ENCODE measurements at regions not wholly inside any gene's neighbourhood (a gene's known extent, or its start where the extent isn't known, plus 50 kb on each side); places are given as distances from the start of the nearest gene placed in this dataset.
"Not testable (repeated sequence)": the region's sequence is repeated elsewhere in the genome, so short reads cannot be mapped to it uniquely, and the experiment has no call there.

DNA sequence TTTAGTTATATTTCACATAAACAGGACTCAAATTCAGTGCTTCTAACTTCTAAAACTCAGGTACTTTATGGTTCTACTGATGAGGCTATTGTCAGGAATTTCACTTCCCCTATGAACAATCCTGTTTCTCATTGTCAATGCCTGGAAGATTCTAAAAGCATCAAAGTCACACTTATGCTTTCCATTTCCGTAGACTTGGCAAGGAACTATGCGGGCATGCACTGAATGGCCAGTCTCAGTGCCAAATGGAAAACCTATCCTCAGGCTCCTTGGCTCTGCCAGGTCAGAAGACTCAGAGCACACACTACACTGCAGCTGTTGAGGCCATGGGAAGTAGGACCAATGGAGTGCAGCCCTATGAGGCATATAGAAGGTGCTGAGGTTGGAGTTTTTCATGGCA lies 97.0 kb upstream of the PTPN13 start:
- FAIRE-seq (no peak), DNase-seq (ENCODE audit: insufficient read length, low spot score) (no peak)
- TF ChIP-seq SPI1 (IDR thresholded peaks at IDR 0.05; ENCODE audit: low read depth, low read length), result peak; percentile 66
- no peak for TF ChIP-seq PAX5 (IDR thresholded peaks at IDR 0.05; ENCODE audit: insufficient read depth, low read length, severe bottlenecking)
- TF ChIP-seq POLR2A (IDR thresholded peaks at IDR 0.05; ENCODE audit: low read depth, low read length), result no peak
- no peak for TF ChIP-seq TAF1 (IDR thresholded peaks at IDR 0.05; ENCODE audit: low read depth, low read length)
- no peak for TF ChIP-seq POU2F2 (IDR thresholded peaks at IDR 0.05; ENCODE audit: low read depth, low read length)
- no peak for TF ChIP-seq POLR2AphosphoS5 (IDR thresholded peaks at IDR 0.05; ENCODE audit: low read depth, low read length)

DNA sequence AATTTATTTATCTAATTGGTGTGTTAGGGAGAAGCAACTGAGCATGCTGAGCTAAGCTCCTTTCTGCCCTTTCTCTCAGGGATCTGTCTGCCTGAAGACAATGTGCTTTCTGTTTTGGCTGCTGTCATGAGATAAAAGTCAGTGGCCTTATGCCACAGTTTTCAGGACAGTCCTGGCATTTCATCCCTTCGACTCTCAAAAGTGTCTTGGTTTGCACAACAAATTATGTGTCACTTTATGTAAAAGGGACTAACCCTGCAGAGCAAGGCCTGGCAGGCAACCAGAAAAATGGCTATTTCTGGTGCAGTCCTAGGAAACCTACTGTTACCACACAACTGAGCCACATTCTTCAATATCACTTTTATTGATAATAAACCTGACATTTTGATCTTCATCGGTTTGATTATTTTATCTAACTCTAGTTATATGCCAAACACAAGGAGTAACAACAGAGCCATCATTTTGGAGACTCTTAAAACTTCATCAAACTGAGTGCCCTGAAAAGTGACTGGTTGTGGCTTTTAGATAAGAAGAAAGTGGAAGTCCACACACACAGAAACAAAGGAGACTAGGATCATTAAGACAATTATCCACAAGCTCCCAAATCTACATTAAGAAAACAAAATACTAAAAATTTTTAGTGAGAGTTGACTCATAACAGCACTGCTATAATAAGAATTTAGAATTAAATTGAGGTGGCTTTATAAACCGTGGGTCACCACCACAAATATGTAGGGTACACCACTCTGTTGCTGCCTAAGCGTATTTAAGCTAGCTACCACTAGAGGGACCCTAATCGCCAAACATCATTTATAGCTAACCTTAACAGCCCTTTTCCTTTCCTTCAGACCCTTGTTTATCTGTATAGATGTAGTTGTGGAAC lies 95.9 kb upstream of the PTPN13 start:
- FAIRE-seq, result peak; percentile 90
- TF ChIP-seq SPI1 (IDR thresholded peaks at IDR 0.05; ENCODE audit: low read depth, low read length) (no peak), PAX5 (IDR thresholded peaks at IDR 0.05; ENCODE audit: insufficient read depth, low read length, severe bottlenecking) (no peak), POLR2AphosphoS5 (IDR thresholded peaks at IDR 0.05; ENCODE audit: low read depth, low read length) (no peak), POLR2A (IDR thresholded peaks at IDR 0.05; ENCODE audit: low read depth, low read length) (no peak), TAF1 (IDR thresholded peaks at IDR 0.05; ENCODE audit: low read depth, low read length) (no peak), POU2F2 (IDR thresholded peaks at IDR 0.05; ENCODE audit: low read depth, low read length) (no peak)
- no peak for DNase-seq (ENCODE audit: insufficient read length, low spot score)

DNA sequence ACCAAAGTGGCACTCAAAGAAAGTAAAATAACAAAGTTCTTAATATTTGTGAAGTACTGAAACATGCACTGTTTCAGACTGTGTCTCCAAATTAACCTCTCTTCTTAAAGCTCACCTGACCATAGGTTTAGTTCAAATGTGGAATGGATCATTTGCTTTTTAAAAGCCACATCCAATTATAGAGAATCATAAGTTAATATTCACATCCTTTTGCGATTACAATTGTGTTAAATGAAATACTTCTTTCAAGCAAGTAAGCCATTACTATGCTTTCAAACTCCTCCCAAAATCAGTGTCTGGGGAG lies 95.3 kb upstream of the PTPN13 start:
- DNase-seq (ENCODE audit: insufficient read length, low spot score), result no peak
- no peak for FAIRE-seq
- TF ChIP-seq TAF1 (IDR thresholded peaks at IDR 0.05; ENCODE audit: low read depth, low read length), result no peak
- TF ChIP-seq POU2F2 (IDR thresholded peaks at IDR 0.05; ENCODE audit: low read depth, low read length), result no peak
- no peak for TF ChIP-seq POLR2AphosphoS5 (IDR thresholded peaks at IDR 0.05; ENCODE audit: low read depth, low read length)
- TF ChIP-seq SPI1 (IDR thresholded peaks at IDR 0.05; ENCODE audit: low read depth, low read length), result no peak
- no peak for TF ChIP-seq POLR2A (IDR thresholded peaks at IDR 0.05; ENCODE audit: low read depth, low read length)
- TF ChIP-seq PAX5 (IDR thresholded peaks at IDR 0.05; ENCODE audit: insufficient read depth, low read length, severe bottlenecking), result no peak

DNA sequence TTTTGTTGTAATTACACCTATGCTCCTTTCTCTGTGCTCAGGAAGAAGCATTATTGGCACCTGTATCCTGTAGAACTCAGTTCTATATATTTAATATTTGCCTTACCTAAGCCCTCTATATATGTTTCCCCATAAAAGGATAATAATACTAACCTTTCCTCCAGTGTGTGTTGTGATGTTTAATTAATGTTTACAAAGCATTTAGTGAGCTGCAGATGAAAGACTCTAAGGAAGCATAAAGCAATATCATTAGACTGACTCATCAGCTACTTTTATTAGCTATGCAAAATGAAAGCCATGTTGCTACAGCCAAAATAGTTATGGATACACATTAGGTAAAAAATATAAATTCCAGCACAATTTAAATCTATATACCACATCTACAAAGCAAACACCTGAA lies 93.6 kb upstream of the PTPN13 start:
- DNase-seq (ENCODE audit: insufficient read length, low spot score), result no peak
- no peak for TF ChIP-seq TAF1 (IDR thresholded peaks at IDR 0.05; ENCODE audit: low read depth, low read length)
- TF ChIP-seq PAX5 (IDR thresholded peaks at IDR 0.05; ENCODE audit: insufficient read depth, low read length, severe bottlenecking), result no peak
- TF ChIP-seq POU2F2 (IDR thresholded peaks at IDR 0.05; ENCODE audit: low read depth, low read length), result no peak
- no peak for TF ChIP-seq POLR2AphosphoS5 (IDR thresholded peaks at IDR 0.05; ENCODE audit: low read depth, low read length)
- no peak for TF ChIP-seq SPI1 (IDR thresholded peaks at IDR 0.05; ENCODE audit: low read depth, low read length)
- no peak for TF ChIP-seq POLR2A (IDR thresholded peaks at IDR 0.05; ENCODE audit: low read depth, low read length)
- FAIRE-seq, result no peak

DNA sequence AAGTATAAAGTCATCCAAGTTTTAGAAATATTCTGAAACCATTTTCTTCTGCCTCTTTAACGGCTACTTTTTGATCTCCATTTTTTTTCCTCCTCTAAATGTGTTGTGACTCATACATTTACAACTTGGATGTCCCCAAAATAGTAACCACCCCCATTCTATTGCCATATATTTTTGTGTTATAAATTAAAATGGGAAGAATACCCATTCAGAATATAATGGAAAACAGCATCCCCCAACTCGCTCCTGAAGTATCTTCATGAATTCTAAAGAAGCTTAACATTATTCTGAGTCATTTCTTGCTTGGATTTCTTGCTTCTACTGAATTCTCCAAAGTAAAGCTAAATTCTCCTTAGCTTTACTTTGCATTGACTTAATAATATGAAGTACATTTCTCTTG lies 92.0 kb upstream of the PTPN13 start:
- DNase-seq (ENCODE audit: insufficient read length, low spot score) (no peak), FAIRE-seq (no peak)
- no peak for TF ChIP-seq PAX5 (IDR thresholded peaks at IDR 0.05; ENCODE audit: insufficient read depth, low read length, severe bottlenecking)
- no peak for TF ChIP-seq POLR2AphosphoS5 (IDR thresholded peaks at IDR 0.05; ENCODE audit: low read depth, low read length)
- TF ChIP-seq TAF1 (IDR thresholded peaks at IDR 0.05; ENCODE audit: low read depth, low read length), result no peak
- no peak for TF ChIP-seq SPI1 (IDR thresholded peaks at IDR 0.05; ENCODE audit: low read depth, low read length)
- no peak for TF ChIP-seq POU2F2 (IDR thresholded peaks at IDR 0.05; ENCODE audit: low read depth, low read length)
- TF ChIP-seq POLR2A (IDR thresholded peaks at IDR 0.05; ENCODE audit: low read depth, low read length), result no peak

DNA sequence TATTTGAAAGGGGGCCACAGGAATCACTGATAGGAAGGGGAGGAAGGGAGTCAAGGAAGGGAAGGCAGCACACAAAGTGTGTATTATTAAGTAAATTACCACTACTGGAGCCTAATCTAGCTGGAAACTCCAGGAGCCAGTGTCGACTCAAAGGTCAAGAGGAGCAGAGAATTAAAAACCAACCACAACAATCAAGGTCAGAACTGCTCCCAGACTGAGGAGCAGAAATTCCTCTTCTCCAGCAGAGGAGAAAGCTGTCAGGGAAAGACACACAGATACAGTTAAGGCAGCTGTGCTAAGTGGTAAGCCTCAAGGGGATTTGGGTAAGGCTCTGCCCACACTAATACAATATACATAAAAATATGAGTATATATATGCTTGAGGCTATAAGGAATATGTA lies 87.5 kb upstream of the PTPN13 start:
- TF ChIP-seq TAF1 (IDR thresholded peaks at IDR 0.05; ENCODE audit: low read depth, low read length), result no peak
- no peak for TF ChIP-seq POLR2AphosphoS5 (IDR thresholded peaks at IDR 0.05; ENCODE audit: low read depth, low read length)
- no peak for TF ChIP-seq PAX5 (IDR thresholded peaks at IDR 0.05; ENCODE audit: insufficient read depth, low read length, severe bottlenecking)
- TF ChIP-seq POU2F2 (IDR thresholded peaks at IDR 0.05; ENCODE audit: low read depth, low read length), result no peak
- no peak for TF ChIP-seq SPI1 (IDR thresholded peaks at IDR 0.05; ENCODE audit: low read depth, low read length)
- TF ChIP-seq POLR2A (IDR thresholded peaks at IDR 0.05; ENCODE audit: low read depth, low read length), result no peak
- no peak for FAIRE-seq
- no peak for DNase-seq (ENCODE audit: insufficient read length, low spot score)

DNA sequence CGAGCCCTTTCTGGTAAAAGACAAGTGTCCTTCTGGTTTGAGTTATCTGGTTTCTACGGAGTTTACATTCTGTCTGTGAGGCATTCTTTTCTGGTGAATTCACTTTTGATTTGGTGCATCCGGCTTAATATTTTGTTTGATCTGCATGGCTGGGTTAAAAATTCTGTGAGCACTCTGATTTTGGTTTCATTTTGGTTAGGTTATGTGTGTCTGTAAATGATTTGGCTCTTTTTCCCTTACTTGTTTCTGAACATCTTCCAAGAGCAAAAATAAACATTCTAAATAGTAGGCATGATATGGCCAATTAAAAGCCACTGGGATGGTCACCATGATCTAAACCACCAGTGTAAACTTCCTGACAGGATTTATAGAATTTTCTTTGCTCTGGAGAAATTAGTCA lies 85.7 kb upstream of the PTPN13 start:
- TF ChIP-seq PAX5 (IDR thresholded peaks at IDR 0.05; ENCODE audit: insufficient read depth, low read length, severe bottlenecking), result no peak
- no peak for TF ChIP-seq TAF1 (IDR thresholded peaks at IDR 0.05; ENCODE audit: low read depth, low read length)
- TF ChIP-seq SPI1 (IDR thresholded peaks at IDR 0.05; ENCODE audit: low read depth, low read length), result no peak
- TF ChIP-seq POU2F2 (IDR thresholded peaks at IDR 0.05; ENCODE audit: low read depth, low read length), result no peak
- FAIRE-seq, result no peak
- DNase-seq (ENCODE audit: insufficient read length, low spot score), result no peak

DNA sequence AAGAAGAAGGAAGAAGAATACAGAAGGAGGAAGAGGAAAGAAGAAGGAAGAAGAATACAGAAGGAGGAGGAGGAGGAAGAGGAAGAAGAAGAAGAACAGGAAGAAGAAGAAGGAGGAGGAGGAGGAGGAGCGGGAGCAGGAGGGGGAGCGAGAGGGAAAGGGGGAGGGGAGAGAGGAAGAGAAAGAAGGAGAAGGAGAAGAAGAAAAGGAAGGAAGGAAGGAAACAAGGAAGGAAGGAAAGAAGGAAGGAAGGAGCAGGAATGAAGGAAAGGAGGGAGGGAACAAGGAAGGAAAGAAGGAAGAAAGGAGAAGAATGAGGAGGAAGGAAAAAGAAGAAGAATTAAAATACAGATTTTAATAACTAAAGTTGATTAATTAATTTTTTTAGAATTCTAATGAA lies 82.5 kb upstream of the PTPN13 start:
- TF ChIP-seq POLR2A (IDR thresholded peaks at IDR 0.05; ENCODE audit: low read depth, low read length) (no peak), PAX5 (IDR thresholded peaks at IDR 0.05; ENCODE audit: insufficient read depth, low read length, severe bottlenecking) (no peak), POU2F2 (IDR thresholded peaks at IDR 0.05; ENCODE audit: low read depth, low read length) (no peak), POLR2AphosphoS5 (IDR thresholded peaks at IDR 0.05; ENCODE audit: low read depth, low read length) (no peak), TAF1 (IDR thresholded peaks at IDR 0.05; ENCODE audit: low read depth, low read length) (no peak), SPI1 (IDR thresholded peaks at IDR 0.05; ENCODE audit: low read depth, low read length) (no peak)
- no peak for DNase-seq (ENCODE audit: insufficient read length, low spot score)
- FAIRE-seq, result no peak

DNA sequence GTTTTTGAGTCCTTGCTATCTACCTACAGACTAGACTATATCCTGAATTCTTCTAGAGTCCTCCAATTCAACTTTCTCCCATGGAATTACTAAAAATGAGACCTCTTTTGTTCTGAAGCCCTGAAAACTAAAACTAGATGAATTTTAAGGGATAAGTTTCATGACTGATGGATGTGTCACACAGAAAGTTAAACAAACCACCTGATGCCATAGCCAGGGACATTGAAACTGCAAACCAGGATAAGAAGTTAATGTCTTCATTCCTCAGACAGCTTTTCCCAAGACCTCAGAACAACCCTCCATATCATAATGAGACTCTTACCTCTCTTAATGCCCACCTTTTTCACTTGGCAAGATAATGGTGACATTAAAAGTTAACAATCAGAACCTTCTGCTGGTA lies 81.5 kb upstream of the PTPN13 start:
- TF ChIP-seq POLR2AphosphoS5 (IDR thresholded peaks at IDR 0.05; ENCODE audit: low read depth, low read length) (no peak), POU2F2 (IDR thresholded peaks at IDR 0.05; ENCODE audit: low read depth, low read length) (no peak), POLR2A (IDR thresholded peaks at IDR 0.05; ENCODE audit: low read depth, low read length) (no peak), TAF1 (IDR thresholded peaks at IDR 0.05; ENCODE audit: low read depth, low read length) (no peak), PAX5 (IDR thresholded peaks at IDR 0.05; ENCODE audit: insufficient read depth, low read length, severe bottlenecking) (no peak), SPI1 (IDR thresholded peaks at IDR 0.05; ENCODE audit: low read depth, low read length) (no peak)
- no peak for FAIRE-seq
- DNase-seq (ENCODE audit: insufficient read length, low spot score), result no peak

DNA sequence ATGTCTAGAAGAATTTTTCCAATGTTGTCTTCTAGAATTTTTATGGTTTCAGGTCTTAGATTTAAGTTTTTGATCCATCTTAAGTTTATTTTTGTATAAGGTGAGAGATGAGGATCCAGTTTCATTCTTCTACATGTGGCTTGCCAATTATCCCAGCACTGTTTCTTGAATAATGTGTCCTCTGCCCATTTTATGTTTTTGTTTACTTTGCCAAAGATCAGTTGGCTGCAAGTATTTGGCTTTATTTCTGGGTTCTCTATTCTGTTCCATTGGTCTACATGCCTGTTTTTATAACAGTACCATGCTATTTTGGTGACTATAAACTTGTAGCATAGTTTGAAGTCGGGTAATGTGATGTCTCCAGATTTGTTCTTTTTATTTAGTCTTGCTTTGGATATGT lies 78.2 kb upstream of the PTPN13 start:
- DNase-seq (ENCODE audit: insufficient read length, low spot score); FAIRE-seq: not testable (repeated sequence)
